Activated naive CD4-positive, alpha-beta T cell treated with anti-CD3 and anti-CD28 coated beads, Interleukin-2, amount 50 U/mL, for 24 hours (primary cell): ENCODE measurements at regions not wholly inside any gene's neighbourhood (a gene's known extent, or its start where the extent isn't known, plus 50 kb on each side); places are given as distances from the start of the nearest gene placed in this dataset.
A peak's percentile ranks its signal among the peaks of the same experiment; 100 is the strongest.

Experiments
- H3K27ac Mint-ChIP-seq: one replicate; pipeline ENCODE4 v1.8.0; 2021; ENCODE audit warnings: mild to moderate bottlenecking, mixed read lengths
- H3K27me3 Mint-ChIP-seq: one replicate; pipeline ENCODE4 v1.8.0; 2021; ENCODE audit warnings: mixed read lengths
- H3K36me3 Mint-ChIP-seq: one replicate; pipeline ENCODE4 v1.8.0; 2021; ENCODE audit warnings: mixed read lengths
- H3K4me1 Mint-ChIP-seq: one replicate; pipeline ENCODE4 v1.8.0; 2021; ENCODE audit warnings: mixed read lengths
- H3K4me3 Mint-ChIP-seq: one replicate; pipeline ENCODE4 v1.8.0; 2021; ENCODE audit warnings: mild to moderate bottlenecking, mixed read lengths
- H3K9me3 Mint-ChIP-seq: one replicate; pipeline ENCODE4 v1.8.0; 2021; ENCODE audit warnings: mixed read lengths

- no peaks in the 10 kb centered on the region for H3K9me3 Mint-ChIP-seq
- no peak overlapping the region for H3K27ac Mint-ChIP-seq
- no peaks in the 10 kb centered on the region for H3K27me3 Mint-ChIP-seq
- H3K36me3 Mint-ChIP-seq = no peaks in the 10 kb centered on the region
- no peak overlapping the region for H3K4me3 Mint-ChIP-seq
- no peaks in the 10 kb centered on the region for H3K4me1 Mint-ChIP-seq
These were observed 116.6 kb downstream of the LIPG start for GRCh38 chr18:49678440-49678839.

- H3K4me3 Mint-ChIP-seq = no peak overlapping the region
- H3K36me3 Mint-ChIP-seq = no peaks in the 10 kb centered on the region
- H3K9me3 Mint-ChIP-seq = no peaks in the 10 kb centered on the region
- no peaks in the 10 kb centered on the region for H3K4me1 Mint-ChIP-seq
- no peak overlapping the region for H3K27ac Mint-ChIP-seq
- H3K27me3 Mint-ChIP-seq = no peaks in the 10 kb centered on the region
These were observed 116.0 kb downstream of the LIPG start for GRCh38 chr18:49677762-49678413.

- H3K36me3 Mint-ChIP-seq = no peaks in the 10 kb centered on the region
- no peaks in the 10 kb centered on the region for H3K9me3 Mint-ChIP-seq
- no peak overlapping the region for H3K27ac Mint-ChIP-seq
- H3K4me1 Mint-ChIP-seq = no peaks in the 10 kb centered on the region
- H3K27me3 Mint-ChIP-seq = no peaks in the 10 kb centered on the region
- no peak overlapping the region for H3K4me3 Mint-ChIP-seq
These were observed 115.2 kb downstream of the LIPG start for GRCh38 chr18:49677081-49677480.

- Mint-ChIP-seq H3K36me3 (no peaks in the 10 kb centered on the region), H3K27me3 (peaks cover 6% of the 10 kb centered on the region), H3K4me1 (no peaks in the 10 kb centered on the region), H3K9me3 (no peaks in the 10 kb centered on the region), H3K4me3 (no peak overlapping the region), H3K27ac (no peak overlapping the region)
These were observed 111.4 kb downstream of the LIPG start for GRCh38 chr18:49673281-49673680.

GRCh38 chr18:49672853-49673252, 111.0 kb downstream of the LIPG start:
- Mint-ChIP-seq H3K36me3 (no peaks in the 10 kb centered on the region), H3K4me3 (no peak overlapping the region), H3K4me1 (no peaks in the 10 kb centered on the region), H3K9me3 (no peaks in the 10 kb centered on the region), H3K27ac (no peak overlapping the region), H3K27me3 (peaks cover 6% of the 10 kb centered on the region)

GRCh38 chr18:49669403-49669802, 107.5 kb downstream of the LIPG start:
- H3K4me1 Mint-ChIP-seq = no peaks in the 10 kb centered on the region
- H3K4me3 Mint-ChIP-seq = no peak overlapping the region
- peaks cover 6% of the 10 kb centered on the region for H3K27me3 Mint-ChIP-seq
- no peaks in the 10 kb centered on the region for H3K36me3 Mint-ChIP-seq
- no peaks in the 10 kb centered on the region for H3K9me3 Mint-ChIP-seq
- H3K27ac Mint-ChIP-seq = no peak overlapping the region

GRCh38 chr18:49668574-49669275, 106.9 kb downstream of the LIPG start:
- H3K27ac Mint-ChIP-seq = no peak overlapping the region
- H3K36me3 Mint-ChIP-seq = no peaks in the 10 kb centered on the region
- no peak overlapping the region for H3K4me3 Mint-ChIP-seq
- H3K9me3 Mint-ChIP-seq = no peaks in the 10 kb centered on the region
- peaks cover 6% of the 10 kb centered on the region for H3K27me3 Mint-ChIP-seq
- no peaks in the 10 kb centered on the region for H3K4me1 Mint-ChIP-seq

- H3K27ac Mint-ChIP-seq = no peak overlapping the region
- no peaks in the 10 kb centered on the region for H3K36me3 Mint-ChIP-seq
- no peaks in the 10 kb centered on the region for H3K4me1 Mint-ChIP-seq
- H3K27me3 Mint-ChIP-seq = peaks cover 6% of the 10 kb centered on the region
- no peak overlapping the region for H3K4me3 Mint-ChIP-seq
- H3K9me3 Mint-ChIP-seq = no peaks in the 10 kb centered on the region
These were observed 105.6 kb downstream of the LIPG start for GRCh38 chr18:49667462-49667861.

- Mint-ChIP-seq H3K27ac (peak overlapping the region; percentile 53), H3K4me3 (no peak overlapping the region), H3K9me3 (no peaks in the 10 kb centered on the region), H3K4me1 (no peaks in the 10 kb centered on the region), H3K36me3 (no peaks in the 10 kb centered on the region), H3K27me3 (peaks cover 6% of the 10 kb centered on the region)
These were observed 104.4 kb downstream of the LIPG start for GRCh38 chr18:49666045-49666775.

GRCh38 chr18:49663899-49664890, 102.3 kb downstream of the LIPG start:
- Mint-ChIP-seq H3K4me3 (no peak overlapping the region), H3K36me3 (no peaks in the 10 kb centered on the region), H3K4me1 (no peaks in the 10 kb centered on the region)

GRCh38 chr18:49662506-49662905, 100.6 kb downstream of the LIPG start:
- Mint-ChIP-seq H3K27ac (no peak overlapping the region), H3K9me3 (no peaks in the 10 kb centered on the region), H3K4me1 (no peaks in the 10 kb centered on the region), H3K4me3 (no peak overlapping the region), H3K36me3 (no peaks in the 10 kb centered on the region), H3K27me3 (no peaks in the 10 kb centered on the region)

More at GRCh38 chr18:49663899-49664890, 102.3 kb downstream of the LIPG start:
- no peaks in the 10 kb centered on the region for H3K9me3 Mint-ChIP-seq
- H3K27ac Mint-ChIP-seq = no peak overlapping the region
- H3K27me3 Mint-ChIP-seq = no peaks in the 10 kb centered on the region

- Mint-ChIP-seq H3K27me3 (no peaks in the 10 kb centered on the region), H3K36me3 (no peaks in the 10 kb centered on the region), H3K9me3 (no peaks in the 10 kb centered on the region), H3K27ac (no peak overlapping the region), H3K4me1 (no peaks in the 10 kb centered on the region), H3K4me3 (no peak overlapping the region)
These were observed 97.1 kb downstream of the LIPG start for GRCh38 chr18:49658823-49659404.

GRCh38 chr18:49656073-49656692, 94.3 kb downstream of the LIPG start:
- no peaks in the 10 kb centered on the region for H3K9me3 Mint-ChIP-seq
- no peaks in the 10 kb centered on the region for H3K36me3 Mint-ChIP-seq
- no peaks in the 10 kb centered on the region for H3K27me3 Mint-ChIP-seq
- no peaks in the 10 kb centered on the region for H3K4me1 Mint-ChIP-seq
- H3K27ac Mint-ChIP-seq = no peak overlapping the region
- no peak overlapping the region for H3K4me3 Mint-ChIP-seq

- Mint-ChIP-seq H3K36me3 (no peaks in the 10 kb centered on the region), H3K27me3 (no peaks in the 10 kb centered on the region), H3K4me3 (no peak overlapping the region), H3K9me3 (no peaks in the 10 kb centered on the region), H3K27ac (no peak overlapping the region), H3K4me1 (no peaks in the 10 kb centered on the region)
These were observed 93.6 kb downstream of the LIPG start for GRCh38 chr18:49655266-49656072.
